Astrocyte of the spinal cord (primary cell): ENCODE measurements at regions not wholly inside any gene's neighbourhood (a gene's known extent, or its start where the extent isn't known, plus 50 kb on each side); places are given as distances from the start of the nearest gene placed in this dataset.

ENCODE experiments used
- DNase-seq: peaks from one replicate; pipeline ENCODE4 v3.0.0; 2011; ENCODE audit warnings: low read depth, low spot score
- H3K4me3 ChIP-seq: 2 replicates; pipeline ENCODE4 v1.5.1; 2011; ENCODE audit warnings: low read depth, mild to moderate bottlenecking, low read length, moderate library complexity
- CTCF ChIP-seq: IDR thresholded peaks from 2 replicates; pipeline ENCODE4 v1.5.1; 2012; ENCODE audit warnings: low read depth, mild to moderate bottlenecking, low read length, inconsistent platforms
- in situ Hi-C: cut with HindIII; loops from 2 replicates; pipeline ENCODE4 v1.10.0; 2017; ENCODE audit warnings: low sequenced_read_pairs

- in situ Hi-C loops: no loop called here
- no peak overlapping the region for H3K4me3 ChIP-seq
- no peak for TF ChIP-seq CTCF
- no peak for DNase-seq
These were observed 157.5 kb upstream of the MYCN start for GRCh38 chr2:15782769-15783294.

GRCh38 chr2:15783489-15783888 is 156.9 kb upstream of the MYCN start:
- H3K4me3 ChIP-seq: no peak overlapping the region
- no peak for TF ChIP-seq CTCF
- in situ Hi-C loops: no loop called here
- no peak for DNase-seq

- H3K4me3 ChIP-seq: no peak overlapping the region
- in situ Hi-C loops: no loop called here
- no peak for DNase-seq
- TF ChIP-seq CTCF: no peak
These were observed 156.1 kb upstream of the MYCN start for GRCh38 chr2:15784106-15784885.

- in situ Hi-C loops: no loop called here
These were observed 155.2 kb upstream of the MYCN start for GRCh38 chr2:15784886-15785801.

GRCh38 chr2:15786003-15786654 is 154.2 kb upstream of the MYCN start:
- no peak for DNase-seq
- H3K4me3 ChIP-seq: no peak overlapping the region
- in situ Hi-C loops: no loop called here
- TF ChIP-seq CTCF: no peak

More at GRCh38 chr2:15784886-15785801, 155.2 kb upstream of the MYCN start:
- TF ChIP-seq CTCF: no peak
- no peak overlapping the region for H3K4me3 ChIP-seq
- no peak for DNase-seq

- H3K4me3 ChIP-seq: no peak overlapping the region
- no peak for TF ChIP-seq CTCF
- in situ Hi-C loops: no loop called here
- DNase-seq: no peak
These were observed 153.4 kb upstream of the MYCN start for GRCh38 chr2:15786901-15787300.
